GM12878 (cell line): ENCODE measurements at regions not wholly inside any gene's neighbourhood (a gene's known extent, or its start where the extent isn't known, plus 50 kb on each side); places are given as distances from the start of the nearest gene placed in this dataset.

ENCODE experiments used
- ATAC-seq: fragments of 200-7000 bp; cut with Tn5 transposase; 3 replicates; pipeline ENCODE4 v1.9.1; 2020; ENCODE audit warnings: mild to moderate bottlenecking, moderate library complexity
- BruUV-seq: library from RNA; stranded (reverse); fragments of 400-500 nt; replicated peaks from 2 replicates; lab custom pipeline; 2021; lab: Mats Ljungman, UMichigan
- CTCF ChIA-PET: fragments of 300-600 bp; sonication (Branson Sonifier 250); formaldehyde crosslinking; extraction: SDS; loops from one replicate; lab custom pipeline; 2021; ENCODE audit warnings: inconsistent platforms; lab: Yijun Ruan, JAX
- POLR2A ChIA-PET: fragments of 350-600 bp; formaldehyde crosslinking; extraction: SDS; loops from one replicate; lab custom pipeline; 2021; ENCODE audit warnings: inconsistent platforms; lab: Charles Lee
- RAD21 ChIA-PET: fragments of 300-600 bp; sonication (Branson Sonifier 250); formaldehyde crosslinking; loops from one replicate; lab custom pipeline; 2023; ENCODE audit warnings: antibody characterized with exemption; ENCODE audit not compliant: unreplicated experiment; lab: Charles Lee
- SMC1A ChIA-PET: fragments of 300-600 bp; sonication (Branson Sonifier 250); formaldehyde crosslinking; loops from one replicate; lab custom pipeline; 2023; ENCODE audit not compliant: unreplicated experiment, uncharacterized antibody; lab: Charles Lee
- DNase-seq: peaks from one replicate; pipeline ENCODE4 v3.0.0-alpha.2; 2011; ENCODE audit warnings: low read depth, low spot score
- FAIRE-seq: peaks from 3 replicates; lab custom pipeline; 2011; peaks lifted over from hg19 to GRCh38; lab: Jason Lieb, UNC
- H2AFZ ChIP-seq: 2 replicates; pipeline ENCODE4 v1.6.0; 2011; ENCODE audit warnings: low read depth, low read length, control low read depth; ENCODE audit not compliant: control insufficient read depth
- H3K27ac ChIP-seq: 2 replicates; pipeline ENCODE4 v1.5.1; 2011; ENCODE audit warnings: control low read depth; ENCODE audit not compliant: control insufficient read depth, insufficient read depth
- H3K27me3 ChIP-seq, 2 experiments: replicated peaks in 1 of 2; 2 replicates each; pipeline versions ENCODE4 v1.6.0 to v1.6.1; 2011; ENCODE audit warnings: low read length in 1 of 2; ENCODE audit not compliant: control insufficient read depth in 2 of 2, insufficient read depth in 2 of 2
- H3K36me3 ChIP-seq, 2 experiments: 2 replicates each; pipeline ENCODE4 v1.5.1; 2011; ENCODE audit warnings: low read length in 1 of 2; ENCODE audit not compliant: control insufficient read depth in 2 of 2, insufficient read depth in 2 of 2
- H3K4me1 ChIP-seq: 2 replicates; pipeline ENCODE4 v1.6.1; 2011; ENCODE audit warnings: mild to moderate bottlenecking, low read length, moderate library complexity, mixed read lengths; ENCODE audit not compliant: control insufficient read depth, insufficient read depth
- H3K4me2 ChIP-seq: 2 replicates; pipeline ENCODE4 v1.6.0; 2011; ENCODE audit warnings: control low read depth; ENCODE audit not compliant: control insufficient read depth, insufficient read depth
- H3K4me3 ChIP-seq: fragments of 200-600 bp; sonication (generic); 2 replicates; pipeline ENCODE4 v1.5.1; 2016
- H3K79me2 ChIP-seq: 2 replicates; pipeline ENCODE4 v1.6.0; 2011; ENCODE audit warnings: low read length; ENCODE audit not compliant: control insufficient read depth, insufficient read depth
- H3K9ac ChIP-seq: 2 replicates; pipeline ENCODE4 v1.8.0; 2011; ENCODE audit warnings: low read length, control low read depth, mixed read lengths; ENCODE audit not compliant: control insufficient read depth, insufficient read depth
- H3K9me3 ChIP-seq: replicated peaks from 3 replicates; pipeline ENCODE4 v1.5.1; 2011; ENCODE audit warnings: mild to moderate bottlenecking, low read length; ENCODE audit not compliant: control insufficient read depth, insufficient read depth
- H4K20me1 ChIP-seq: 2 replicates; pipeline ENCODE4 v1.6.0; 2011; ENCODE audit not compliant: control insufficient read depth, insufficient read depth
- ATF7 ChIP-seq: fragments of 450-650 bp; IDR thresholded peaks from 2 replicates; pipeline ENCODE4 v1.6.1; 2016; ENCODE audit warnings: low read depth, mild to moderate bottlenecking
- CBFB ChIP-seq: IDR thresholded peaks from 2 replicates; pipeline ENCODE4 v1.6.1; 2016; ENCODE audit warnings: antibody characterized with exemption, low read depth
- CHD4 ChIP-seq: fragments of 200-600 bp; sonication (generic); IDR thresholded peaks from 2 replicates; pipeline ENCODE4 v1.6.1; 2016; ENCODE audit warnings: mild to moderate bottlenecking
- HCFC1 ChIP-seq: fragments of 150-350 bp; IDR thresholded peaks from 2 replicates; pipeline ENCODE4 v1.6.1; 2014; ENCODE audit warnings: low read length
- NBN ChIP-seq: fragments of 450-650 bp; IDR thresholded peaks from 2 replicates; pipeline ENCODE4 v1.6.1; 2016
- SREBF1 ChIP-seq: IDR thresholded peaks from 2 replicates; pipeline ENCODE4 v1.6.1; 2012; ENCODE audit warnings: mild to moderate bottlenecking, low read length
- TBL1XR1 ChIP-seq: IDR thresholded peaks from 2 replicates; pipeline ENCODE4 v1.6.1; 2012; ENCODE audit warnings: low read depth, low read length, improper control_type of control experiment
- ZNF622 ChIP-seq: fragments of 450-650 bp; IDR thresholded peaks from 2 replicates; pipeline ENCODE4 v1.6.1; 2017; ENCODE audit warnings: mild to moderate bottlenecking, inconsistent platforms
- ZSCAN29 ChIP-seq: fragments of 450-650 bp; IDR thresholded peaks from 2 replicates; pipeline ENCODE4 v1.6.1; 2017; ENCODE audit warnings: mild to moderate bottlenecking, moderate library complexity
- WGBS: methylation state at CpG from one replicate; pipeline ENCODE4 v1.1.6; 2016; ENCODE audit warnings: low lambda C conversion rate; ENCODE audit not compliant: insufficient replicate concordance, insufficient coverage; ENCODE audit errors: missing lambda C conversion rate; 5-methylcytosine and 5-hydroxymethylcytosine counted together
- in situ Hi-C: fragments of 300-500 bp; cut with MboI; formaldehyde crosslinking; loops from 9 replicates; pipeline ENCODE4 v1.14.3; 2018; ENCODE audit warnings: mixed read lengths
- intact Hi-C: fragments of 100-400 bp; cut with micrococcal nuclease; formaldehyde crosslinking; loops from one replicate; pipeline ENCODE4 v1.14.2; 2022; ENCODE audit not compliant: unreplicated experiment
- TF ChIP-seq, protein P1 (sequence below): IDR thresholded peaks from 2 replicates; pipeline ENCODE4 v1.6.1; 2011; ENCODE audit warnings: low read depth, mild to moderate bottlenecking, low read length, moderate library complexity, borderline replicate concordance; ENCODE audit errors: extremely low read depth

DNA sequence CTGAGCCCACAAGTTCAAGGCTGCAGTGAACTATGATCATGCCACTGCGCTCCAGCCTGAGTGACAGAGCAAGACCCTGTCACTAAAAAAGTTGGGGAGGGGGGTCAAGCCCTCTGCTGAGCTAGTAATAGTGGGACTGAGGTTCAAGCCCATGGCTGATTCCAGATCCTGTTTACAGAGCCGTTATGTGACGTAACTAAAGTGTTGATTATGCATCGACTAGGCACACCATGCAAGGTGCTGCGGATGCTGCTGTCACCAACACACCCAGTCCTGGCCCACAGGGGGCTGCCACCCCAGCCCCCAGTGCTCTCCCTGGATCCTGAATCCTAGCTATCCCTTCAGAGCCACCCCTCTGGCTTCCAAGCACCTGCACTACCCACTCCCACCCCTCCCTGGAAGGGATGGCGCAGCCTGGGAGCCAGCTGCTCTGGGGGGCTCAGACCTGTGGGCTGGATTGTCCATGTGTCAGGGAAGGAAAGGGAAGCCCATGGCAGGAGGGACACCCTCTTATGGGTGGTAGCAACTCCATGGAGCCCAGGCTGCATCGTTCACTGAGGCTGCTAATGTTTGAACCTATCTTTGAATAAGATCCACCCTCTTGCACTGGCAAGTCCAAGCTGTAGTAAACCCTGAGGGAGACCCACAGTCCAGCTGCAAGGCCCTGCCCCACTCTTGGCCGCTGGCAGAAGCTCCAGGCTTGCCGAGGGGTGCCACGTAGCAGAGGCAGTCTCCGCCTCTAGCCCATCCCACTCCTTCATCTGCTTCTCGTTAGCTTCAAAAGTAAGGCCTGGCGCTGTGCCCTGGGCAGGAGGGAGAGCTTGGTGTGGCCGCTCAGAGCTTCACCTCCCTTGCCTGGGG is 95.0 kb downstream of the SNX5 start (continued):
- TF ChIP-seq CBFB (no peak), TBL1XR1 (no peak)
- TF ChIP-seq, protein P1, sequence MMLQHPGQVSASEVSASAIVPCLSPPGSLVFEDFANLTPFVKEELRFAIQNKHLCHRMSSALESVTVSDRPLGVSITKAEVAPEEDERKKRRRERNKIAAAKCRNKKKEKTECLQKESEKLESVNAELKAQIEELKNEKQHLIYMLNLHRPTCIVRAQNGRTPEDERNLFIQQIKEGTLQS = no peak
- TF ChIP-seq, all 136 proteins: peak for 0

DNA sequence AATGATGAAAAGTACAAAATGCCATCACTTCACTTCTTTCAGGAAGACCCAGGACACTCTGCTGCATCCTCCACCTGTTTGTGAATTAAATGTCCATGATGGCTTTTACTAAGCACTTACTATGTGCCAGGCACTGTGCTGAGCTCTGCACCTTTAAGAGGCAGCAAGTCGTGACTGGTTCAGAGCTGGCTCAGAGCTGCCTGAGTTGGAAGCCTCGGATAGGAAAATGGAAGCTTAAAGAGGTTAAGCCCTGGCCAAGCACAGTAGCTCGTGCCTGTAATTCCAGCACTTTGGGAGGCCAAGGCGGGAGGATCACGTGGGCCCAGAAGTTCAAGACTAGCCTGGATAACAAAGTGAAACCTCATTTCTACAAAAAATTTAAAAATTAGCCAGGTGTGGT is 95.6 kb downstream of the SNX5 start:
- Histone ChIP-seq H3K9me3 (no peaks in the 10 kb centered on the region), H3K27ac (no peak overlapping the region), H3K4me2 (no peak overlapping the region), H3K4me3 (no peak overlapping the region), H3K36me3 (no peaks in the 10 kb centered on the region), H3K4me1 (peaks cover 8% of the 10 kb centered on the region), H4K20me1 (no peaks in the 10 kb centered on the region), H2AFZ (0 out of 2 replicates have a peak overlapping the region, but pooled peaks have one; percentile 59), H3K27me3 (no peaks in the 10 kb centered on the region; a peak in 1 of 4 replicates), H3K79me2 (no peaks in the 10 kb centered on the region), H3K9ac (no peak overlapping the region)
- DNase-seq = no peak
- WGBS = 77% methylated on average over 5 of the region's 5 CpGs
- no TSS peak for BruUV-seq
- ATAC-seq = no peak
- ChIA-PET POLR2A (no interaction called here), SMC1A (interaction anchor here (0.6 kb wide), 1 partner anchor 81 kb away, joined by 3 read pairs; no protein-coding TSS in a partner anchor), CTCF (interaction anchor here (1.2 kb wide), 1 partner anchor 190 kb away, joined by 4 read pairs; the partner anchor contains the start of gene RRBP1), RAD21 (interaction anchor here (1.8 kb wide), 1 partner anchor 17 kb away, joined by 5 read pairs; no protein-coding TSS in a partner anchor)
- in situ Hi-C loops (no loop called here), intact Hi-C loops (no loop called here)
- no peak for TF ChIP-seq SREBF1
- TF ChIP-seq CHD4 = no peak
- TF ChIP-seq ATF7 = no peak
- TF ChIP-seq HCFC1 = no peak
- no peak for TF ChIP-seq ZNF622
- no peak for TF ChIP-seq ZSCAN29
- no peak for TF ChIP-seq NBN
- no peak for FAIRE-seq
